ENCODE measurements at regions not wholly inside any gene's neighbourhood (a gene's known extent, or its start where the extent isn't known, plus 50 kb on each side); places are given as distances from the start of the nearest gene placed in this dataset.

- Histone ChIP-seq H4K20me1 (ENCODE audit: insufficient read depth) (no peaks in the 10 kb centered on the region), H3K27ac (ENCODE audit: low read length) (peak overlapping the region; percentile 49), H3K79me2 (replicated peaks; ENCODE audit: insufficient read depth, low read length) (no peaks in the 10 kb centered on the region), H2AFZ (ENCODE audit: low read depth, low read length) (no peak overlapping the region), H3K4me2 (ENCODE audit: low read length) (peak overlapping the region; percentile 10), H3K27me3 (ENCODE audit: insufficient read depth, low read depth, low read length) (no peaks in the 10 kb centered on the region), H3K36me3 (ENCODE audit: insufficient read depth, low read length) (no peaks in the 10 kb centered on the region), H3F3A (ENCODE audit: insufficient read depth, low read length, poor library complexity, severe bottlenecking) (peaks cover 4% of the 10 kb centered on the region), H3K9ac (ENCODE audit: low read length) (peak overlapping the region; percentile 26), H3K9me2 (ENCODE audit: insufficient read depth, low read length) (no peaks in the 10 kb centered on the region), H3K9me3 (ENCODE audit: low read length) (no peaks in the 10 kb centered on the region), H3K4me3 (ENCODE audit: low read length) (peak overlapping the region; percentile 28)
- TF ChIP-seq MXI1 (conservative IDR thresholded peaks at IDR 0.05; ENCODE audit: poor library complexity, severe bottlenecking) (no peak), REST (IDR thresholded peaks at IDR 0.05; ENCODE audit: borderline replicate concordance) (peak; percentile 97)
Observed at GRCh38 chr2:6535572-6535971, 330.1 kb downstream of the CMPK2 start.

- Histone ChIP-seq H3F3A (ENCODE audit: insufficient read depth, low read length, poor library complexity, severe bottlenecking) (peaks cover 4% of the 10 kb centered on the region), H3K9me2 (ENCODE audit: insufficient read depth, low read length) (no peaks in the 10 kb centered on the region), H3K4me3 (ENCODE audit: low read length) (no peak overlapping the region), H3K27me3 (ENCODE audit: insufficient read depth, low read depth, low read length) (no peaks in the 10 kb centered on the region), H2AFZ (ENCODE audit: low read depth, low read length) (no peak overlapping the region), H3K9me3 (ENCODE audit: low read length) (no peaks in the 10 kb centered on the region), H3K79me2 (replicated peaks; ENCODE audit: insufficient read depth, low read length) (no peaks in the 10 kb centered on the region), H3K36me3 (ENCODE audit: insufficient read depth, low read length) (no peaks in the 10 kb centered on the region), H4K20me1 (ENCODE audit: insufficient read depth) (no peaks in the 10 kb centered on the region), H3K27ac (ENCODE audit: low read length) (no peak overlapping the region), H3K4me2 (ENCODE audit: low read length) (no peak overlapping the region), H3K9ac (ENCODE audit: low read length) (no peak overlapping the region)
- TF ChIP-seq POLR2AphosphoS5 (IDR thresholded peaks at IDR 0.05), result no peak
- no peak for TF ChIP-seq TAF1 (IDR thresholded peaks at IDR 0.05; ENCODE audit: low read depth)
- TF ChIP-seq SMC3 (conservative IDR thresholded peaks at IDR 0.05; ENCODE audit: poor library complexity), result no peak
- TF ChIP-seq EZH2 (IDR thresholded peaks at IDR 0.05; ENCODE audit: borderline replicate concordance, insufficient read depth, low read length, poor library complexity, severe bottlenecking), result no peak
- TF ChIP-seq RAD21 (conservative IDR thresholded peaks at IDR 0.05), result no peak
- TF ChIP-seq CTCF (IDR thresholded peaks at IDR 0.05; ENCODE audit: poor library complexity, severe bottlenecking), result no peak
- TF ChIP-seq EP300 (conservative IDR thresholded peaks at IDR 0.05; ENCODE audit: poor library complexity, severe bottlenecking), result no peak
- no peak for TF ChIP-seq REST (IDR thresholded peaks at IDR 0.05; ENCODE audit: borderline replicate concordance)
- no peak for TF ChIP-seq MXI1 (conservative IDR thresholded peaks at IDR 0.05; ENCODE audit: poor library complexity, severe bottlenecking)
Observed at GRCh38 chr2:6538607-6539006, 327.1 kb downstream of the CMPK2 start.

Measured in neural cell (in vitro differentiated cells).